ENCODE measurements at regions not wholly inside any gene's neighbourhood (a gene's known extent, or its start where the extent isn't known, plus 50 kb on each side); places are given as distances from the start of the nearest gene placed in this dataset.

GRCh38 chr7:116422683-116423082 is 76.9 kb upstream of the CAV2 start:
- no peaks in the 10 kb centered on the region for H3K27me3 ChIP-seq
- no peaks in the 10 kb centered on the region for H3K4me1 ChIP-seq
- no peaks in the 10 kb centered on the region for H3K9me3 ChIP-seq
- no peak overlapping the region for H3K27ac ChIP-seq
- no peak for DNase-seq (ENCODE audit: low spot score in 2 of 2)
- no peak for TF ChIP-seq POLR2AphosphoS5 (IDR thresholded peaks at IDR 0.05)
- TF ChIP-seq CTCF (IDR thresholded peaks at IDR 0.05), result no peak
- TF ChIP-seq POLR2A (IDR thresholded peaks at IDR 0.05), result no peak
- H3K36me3 ChIP-seq, result no peaks in the 10 kb centered on the region
- intact Hi-C loops (cut with DNase I; ENCODE audit: low total_unique reads), result no loop called here
- no peak overlapping the region for H3K4me3 ChIP-seq

GRCh38 chr7:116423499-116423898 is 76.0 kb upstream of the CAV2 start:
- Histone ChIP-seq H3K4me3 (no peak overlapping the region), H3K27me3 (no peaks in the 10 kb centered on the region), H3K36me3 (no peaks in the 10 kb centered on the region), H3K4me1 (no peaks in the 10 kb centered on the region), H3K27ac (no peak overlapping the region), H3K9me3 (no peaks in the 10 kb centered on the region)
- intact Hi-C loops (cut with DNase I; ENCODE audit: low total_unique reads), result no loop called here
- DNase-seq (ENCODE audit: low spot score in 2 of 2), result no peak
- TF ChIP-seq CTCF (IDR thresholded peaks at IDR 0.05), result no peak

GRCh38 chr7:116425647-116426209 is 73.8 kb upstream of the CAV2 start:
- no peaks in the 10 kb centered on the region for H3K27me3 ChIP-seq
- TF ChIP-seq CTCF (IDR thresholded peaks at IDR 0.05), result no peak
- TF ChIP-seq POLR2AphosphoS5 (IDR thresholded peaks at IDR 0.05), result no peak
- no peak for TF ChIP-seq POLR2A (IDR thresholded peaks at IDR 0.05)
- no peaks in the 10 kb centered on the region for H3K9me3 ChIP-seq
- intact Hi-C loops (cut with DNase I; ENCODE audit: low total_unique reads), result no loop called here
- H3K36me3 ChIP-seq, result no peaks in the 10 kb centered on the region
- H3K4me3 ChIP-seq, result no peak overlapping the region
- no peaks in the 10 kb centered on the region for H3K4me1 ChIP-seq
- H3K27ac ChIP-seq, result no peak overlapping the region
- DNase-seq (ENCODE audit: low spot score in 2 of 2), result no peak

- DNase-seq (ENCODE audit: low spot score in 2 of 2), result no peak
- no peaks in the 10 kb centered on the region for H3K9me3 ChIP-seq
- no peak overlapping the region for H3K4me3 ChIP-seq
- intact Hi-C loops (cut with DNase I; ENCODE audit: low total_unique reads), result no loop called here
- no peak overlapping the region for H3K27ac ChIP-seq
- TF ChIP-seq CTCF (IDR thresholded peaks at IDR 0.05) (no peak), POLR2A (IDR thresholded peaks at IDR 0.05) (no peak), POLR2AphosphoS5 (IDR thresholded peaks at IDR 0.05) (no peak)
- H3K36me3 ChIP-seq, result no peaks in the 10 kb centered on the region
- H3K27me3 ChIP-seq, result no peaks in the 10 kb centered on the region
- H3K4me1 ChIP-seq, result no peaks in the 10 kb centered on the region
Observed at GRCh38 chr7:116426428-116427156, 72.9 kb upstream of the CAV2 start.

GRCh38 chr7:116429986-116430619 is 69.4 kb upstream of the CAV2 start:
- Histone ChIP-seq H3K36me3 (no peaks in the 10 kb centered on the region), H3K27ac (no peak overlapping the region), H3K9me3 (no peaks in the 10 kb centered on the region), H3K27me3 (no peaks in the 10 kb centered on the region), H3K4me3 (no peak overlapping the region), H3K4me1 (no peaks in the 10 kb centered on the region)
- TF ChIP-seq CTCF (IDR thresholded peaks at IDR 0.05) (no peak), POLR2AphosphoS5 (IDR thresholded peaks at IDR 0.05) (no peak)
- intact Hi-C loops (cut with DNase I; ENCODE audit: low total_unique reads), result no loop called here
- DNase-seq (ENCODE audit: low spot score in 2 of 2), result no peak
